ENCODE measurements at regions not wholly inside any gene's neighbourhood (a gene's known extent, or its start where the extent isn't known, plus 50 kb on each side); places are given as distances from the start of the nearest gene placed in this dataset.

GRCh38 chr13:71118779-71119364 lies 748.1 kb downstream of the DACH1 start:
- H3K4me3 ChIP-seq (ENCODE audit: low read depth, low read length), result no peak overlapping the region
- TF ChIP-seq CTCF (IDR thresholded peaks at IDR 0.05; ENCODE audit: insufficient read depth, low read length), result no peak
- no peak for DNase-seq (ENCODE audit: low read depth)

- TF ChIP-seq CTCF (IDR thresholded peaks at IDR 0.05; ENCODE audit: insufficient read depth, low read length), result no peak
- no peak for DNase-seq (ENCODE audit: low read depth)
- no peak overlapping the region for H3K4me3 ChIP-seq (ENCODE audit: low read depth, low read length)
These were observed 749.1 kb downstream of the DACH1 start for GRCh38 chr13:71117920-71118319.

DNA sequence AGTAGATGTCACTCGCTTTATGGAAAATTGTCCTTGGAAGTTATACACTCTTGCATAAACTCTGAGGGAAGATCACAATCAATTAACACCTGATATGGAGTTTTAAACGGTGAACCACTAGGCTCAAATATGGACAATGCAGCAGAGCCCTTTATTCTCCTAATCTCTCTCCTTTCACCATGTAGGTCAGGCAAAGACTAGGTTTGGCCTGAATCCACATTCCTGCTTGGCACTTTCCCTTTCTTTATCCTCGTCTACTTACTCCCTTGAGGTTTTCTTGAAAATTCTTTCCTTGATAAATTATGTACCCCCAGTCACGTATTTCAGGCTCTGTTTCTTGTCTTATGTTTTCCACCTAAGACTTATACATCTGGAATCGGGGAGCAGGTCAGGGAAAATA lies 751.7 kb downstream of the DACH1 start:
- H3K4me3 ChIP-seq (ENCODE audit: low read depth, low read length), result no peak overlapping the region
- no peak for DNase-seq (ENCODE audit: low read depth)
- TF ChIP-seq CTCF (IDR thresholded peaks at IDR 0.05; ENCODE audit: insufficient read depth, low read length), result no peak

DNA sequence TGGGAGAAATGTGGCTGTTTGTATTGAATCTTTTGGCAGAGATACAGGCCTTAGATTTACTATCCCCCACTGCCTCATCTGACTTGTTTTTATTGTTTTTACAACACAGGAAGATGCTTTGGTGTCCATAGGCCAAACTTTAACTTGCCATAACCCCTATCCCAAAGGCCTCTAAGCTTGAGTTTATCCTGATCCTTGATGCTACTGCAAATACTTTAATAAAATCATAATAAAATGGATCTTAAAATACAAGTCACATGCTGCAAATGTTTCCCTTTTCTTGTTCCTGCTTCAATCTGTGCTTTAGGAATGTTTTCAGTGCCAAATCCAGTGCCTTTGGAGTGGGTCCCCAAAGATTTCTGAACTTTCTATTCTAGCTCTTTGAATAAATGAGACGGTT lies 770.6 kb downstream of the DACH1 start:
- no peak for DNase-seq (ENCODE audit: low read depth)
- H3K4me3 ChIP-seq (ENCODE audit: low read depth, low read length), result no peak overlapping the region
- no peak for TF ChIP-seq CTCF (IDR thresholded peaks at IDR 0.05; ENCODE audit: insufficient read depth, low read length)

DNA sequence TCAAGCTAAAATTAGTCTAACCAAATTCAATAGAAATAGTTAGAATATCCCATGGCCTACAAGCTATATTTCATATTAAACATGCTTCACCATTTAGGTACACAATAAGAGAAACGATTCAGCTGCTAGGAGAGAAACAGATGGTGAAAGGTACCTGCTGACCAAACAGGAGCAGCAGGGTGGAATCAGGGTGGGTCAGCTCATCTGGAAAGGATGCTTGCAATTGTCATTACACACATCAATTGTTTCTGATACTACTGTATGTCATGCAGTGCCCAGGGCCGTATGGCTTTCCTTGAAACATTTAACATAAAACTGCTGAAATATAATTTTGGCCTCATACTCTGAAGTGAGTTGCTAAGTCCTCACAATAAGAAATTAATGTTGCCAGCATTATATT lies 776.0 kb downstream of the DACH1 start:
- DNase-seq (ENCODE audit: low read depth), result no peak
- no peak for TF ChIP-seq CTCF (IDR thresholded peaks at IDR 0.05; ENCODE audit: insufficient read depth, low read length)
- H3K4me3 ChIP-seq (ENCODE audit: low read depth, low read length), result no peak overlapping the region

DNA sequence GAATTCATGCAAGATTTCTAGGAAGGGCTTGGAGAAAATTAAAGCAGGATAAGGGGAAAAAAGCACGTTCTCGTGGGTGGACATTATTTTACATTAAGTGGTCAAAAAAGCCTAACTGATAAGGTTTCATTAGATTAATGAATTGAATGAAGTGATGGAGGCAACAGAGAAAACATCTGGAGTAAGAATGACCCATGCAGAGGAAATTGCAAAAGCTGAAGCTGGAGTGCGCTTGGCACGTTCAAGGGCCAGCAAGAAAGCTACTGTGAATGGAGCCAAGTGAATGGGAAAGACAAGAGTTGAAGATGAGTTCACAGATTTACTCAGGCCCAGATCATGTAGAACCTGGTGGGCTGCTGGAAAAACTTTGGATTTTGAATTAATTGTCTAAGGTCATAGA lies 777.9 kb downstream of the DACH1 start:
- DNase-seq (ENCODE audit: low read depth), result no peak
- no peak for TF ChIP-seq CTCF (IDR thresholded peaks at IDR 0.05; ENCODE audit: insufficient read depth, low read length)

GRCh38 chr13:71087432-71087831 lies 779.6 kb downstream of the DACH1 start:
- no peak overlapping the region for H3K4me3 ChIP-seq (ENCODE audit: low read depth, low read length)
- no peak for TF ChIP-seq CTCF (IDR thresholded peaks at IDR 0.05; ENCODE audit: insufficient read depth, low read length)
- DNase-seq (ENCODE audit: low read depth), result no peak

More for the DNA sequence above, 777.9 kb downstream of the DACH1 start:
- no peak overlapping the region for H3K4me3 ChIP-seq (ENCODE audit: low read depth, low read length)

Data from fibroblast of the aortic adventitia (primary cell).